GM12878 (cell line): ENCODE measurements at regions not wholly inside any gene's neighbourhood (a gene's known extent, or its start where the extent isn't known, plus 50 kb on each side); places are given as distances from the start of the nearest gene placed in this dataset.

Source experiments
- ATAC-seq: fragments of 200-7000 bp; cut with Tn5 transposase; 3 replicates; pipeline ENCODE4 v1.9.1; 2020; ENCODE audit warnings: mild to moderate bottlenecking, moderate library complexity
- BruUV-seq: library from RNA; stranded (reverse); fragments of 400-500 nt; replicated peaks from 2 replicates; lab custom pipeline; 2021; lab: Mats Ljungman, UMichigan
- CTCF ChIA-PET: fragments of 300-600 bp; sonication (Branson Sonifier 250); formaldehyde crosslinking; extraction: SDS; loops from one replicate; lab custom pipeline; 2021; ENCODE audit warnings: inconsistent platforms; lab: Yijun Ruan, JAX
- POLR2A ChIA-PET: fragments of 350-600 bp; formaldehyde crosslinking; extraction: SDS; loops from one replicate; lab custom pipeline; 2021; ENCODE audit warnings: inconsistent platforms; lab: Charles Lee
- RAD21 ChIA-PET: fragments of 300-600 bp; sonication (Branson Sonifier 250); formaldehyde crosslinking; loops from one replicate; lab custom pipeline; 2023; ENCODE audit warnings: antibody characterized with exemption; ENCODE audit not compliant: unreplicated experiment; lab: Charles Lee
- SMC1A ChIA-PET: fragments of 300-600 bp; sonication (Branson Sonifier 250); formaldehyde crosslinking; loops from one replicate; lab custom pipeline; 2023; ENCODE audit not compliant: unreplicated experiment, uncharacterized antibody; lab: Charles Lee
- DNase-seq: peaks from one replicate; pipeline ENCODE4 v3.0.0-alpha.2; 2011; ENCODE audit warnings: low read depth, low spot score
- FAIRE-seq: peaks from 3 replicates; lab custom pipeline; 2011; peaks lifted over from hg19 to GRCh38; lab: Jason Lieb, UNC
- H2AFZ ChIP-seq: 2 replicates; pipeline ENCODE4 v1.6.0; 2011; ENCODE audit warnings: low read depth, low read length, control low read depth; ENCODE audit not compliant: control insufficient read depth
- H3K27ac ChIP-seq: 2 replicates; pipeline ENCODE4 v1.5.1; 2011; ENCODE audit warnings: control low read depth; ENCODE audit not compliant: control insufficient read depth, insufficient read depth
- H3K27me3 ChIP-seq, 2 experiments: replicated peaks in 1 of 2; 2 replicates each; pipeline versions ENCODE4 v1.6.0 to v1.6.1; 2011; ENCODE audit warnings: low read length in 1 of 2; ENCODE audit not compliant: control insufficient read depth in 2 of 2, insufficient read depth in 2 of 2
- H3K36me3 ChIP-seq, 2 experiments: 2 replicates each; pipeline ENCODE4 v1.5.1; 2011; ENCODE audit warnings: low read length in 1 of 2; ENCODE audit not compliant: control insufficient read depth in 2 of 2, insufficient read depth in 2 of 2
- H3K4me1 ChIP-seq: 2 replicates; pipeline ENCODE4 v1.6.1; 2011; ENCODE audit warnings: mild to moderate bottlenecking, low read length, moderate library complexity, mixed read lengths; ENCODE audit not compliant: control insufficient read depth, insufficient read depth
- H3K4me2 ChIP-seq: 2 replicates; pipeline ENCODE4 v1.6.0; 2011; ENCODE audit warnings: control low read depth; ENCODE audit not compliant: control insufficient read depth, insufficient read depth
- H3K4me3 ChIP-seq: fragments of 200-600 bp; sonication (generic); 2 replicates; pipeline ENCODE4 v1.5.1; 2016
- H3K79me2 ChIP-seq: 2 replicates; pipeline ENCODE4 v1.6.0; 2011; ENCODE audit warnings: low read length; ENCODE audit not compliant: control insufficient read depth, insufficient read depth
- H3K9ac ChIP-seq: 2 replicates; pipeline ENCODE4 v1.8.0; 2011; ENCODE audit warnings: low read length, control low read depth, mixed read lengths; ENCODE audit not compliant: control insufficient read depth, insufficient read depth
- H3K9me3 ChIP-seq: replicated peaks from 3 replicates; pipeline ENCODE4 v1.5.1; 2011; ENCODE audit warnings: mild to moderate bottlenecking, low read length; ENCODE audit not compliant: control insufficient read depth, insufficient read depth
- H4K20me1 ChIP-seq: 2 replicates; pipeline ENCODE4 v1.6.0; 2011; ENCODE audit not compliant: control insufficient read depth, insufficient read depth
- CREB1 ChIP-seq: IDR thresholded peaks from 2 replicates; pipeline ENCODE4 v1.6.1; 2012; ENCODE audit warnings: low read depth, mild to moderate bottlenecking, inconsistent platforms
- HDAC2 ChIP-seq: fragments of 200-600 bp; sonication (generic); IDR thresholded peaks from 2 replicates; pipeline ENCODE4 v1.6.1; 2017
- IKZF2 ChIP-seq, 2 experiments: fragments of 450-650 bp; IDR thresholded peaks; 2 replicates each; pipeline ENCODE4 v1.6.1; 2017; ENCODE audit warnings: mild to moderate bottlenecking in 2 of 2, moderate library complexity in 2 of 2
- NR2C2 ChIP-seq: IDR thresholded peaks from 2 replicates; pipeline ENCODE4 v1.6.1; 2011; ENCODE audit warnings: borderline replicate concordance, low read depth; ENCODE audit not compliant: control insufficient read depth, insufficient read length
- POU2F2 ChIP-seq: IDR thresholded peaks from 3 replicates; pipeline ENCODE4 v1.6.1; 2011; ENCODE audit warnings: low read depth, mild to moderate bottlenecking, low read length, borderline replicate concordance
- RB1 ChIP-seq: fragments of 450-650 bp; formaldehyde crosslinking; IDR thresholded peaks from 2 replicates; pipeline ENCODE4 v1.6.1; 2017; ENCODE audit warnings: mild to moderate bottlenecking, borderline replicate concordance
- WRNIP1 ChIP-seq: IDR thresholded peaks from 2 replicates; pipeline ENCODE4 v1.6.1; 2011; ENCODE audit warnings: low read depth, low read length, improper control_type of control experiment, borderline replicate concordance
- ZBTB33 ChIP-seq: fragments of 450-650 bp; IDR thresholded peaks from 2 replicates; pipeline ENCODE4 v1.6.1; 2017; ENCODE audit warnings: mild to moderate bottlenecking
- WGBS: methylation state at CpG from one replicate; pipeline ENCODE4 v1.1.6; 2016; ENCODE audit warnings: low lambda C conversion rate; ENCODE audit not compliant: insufficient replicate concordance, insufficient coverage; ENCODE audit errors: missing lambda C conversion rate; 5-methylcytosine and 5-hydroxymethylcytosine counted together
- in situ Hi-C: fragments of 300-500 bp; cut with MboI; formaldehyde crosslinking; loops from 9 replicates; pipeline ENCODE4 v1.14.3; 2018; ENCODE audit warnings: mixed read lengths
- intact Hi-C: fragments of 100-400 bp; cut with micrococcal nuclease; formaldehyde crosslinking; loops from one replicate; pipeline ENCODE4 v1.14.2; 2022; ENCODE audit not compliant: unreplicated experiment
- TF ChIP-seq, protein P1 (sequence below): IDR thresholded peaks from 2 replicates; pipeline ENCODE4 v1.6.1; 2012; ENCODE audit warnings: mild to moderate bottlenecking, low read depth, low read length
- TF ChIP-seq, protein P2 (sequence below): fragments of 150-350 bp; IDR thresholded peaks from 2 replicates; pipeline ENCODE4 v1.6.1; 2014; ENCODE audit warnings: mild to moderate bottlenecking, low read depth, low read length

DNA sequence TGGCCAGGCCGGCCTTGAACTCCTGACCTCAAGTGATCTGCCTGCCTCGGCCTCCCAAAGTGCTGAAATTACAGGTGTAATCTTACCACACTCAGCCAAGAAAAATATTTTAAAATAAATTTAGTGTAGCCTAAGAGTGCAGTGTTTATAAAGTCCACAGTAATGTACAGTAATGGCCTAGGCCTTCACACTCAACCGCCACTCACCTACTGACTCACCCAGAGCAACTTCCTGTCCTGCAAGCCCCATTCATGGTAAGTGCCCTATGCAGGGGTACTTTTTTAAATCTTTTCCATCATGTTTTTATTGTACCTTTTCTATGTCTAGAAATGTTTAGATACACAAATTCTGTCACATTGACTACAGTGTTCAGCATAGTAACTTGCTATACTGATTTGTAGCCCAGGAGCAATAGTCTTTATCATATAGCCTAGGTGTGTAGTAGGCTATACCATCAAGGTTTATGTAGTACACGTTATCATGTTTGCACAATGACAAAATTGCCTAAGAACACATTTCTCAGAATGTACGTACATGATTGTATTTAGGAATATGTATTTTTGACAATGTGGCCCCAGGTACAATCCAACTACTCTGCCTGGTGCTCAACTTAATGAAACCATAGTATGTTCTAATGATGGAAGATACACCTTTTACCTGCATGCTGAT, 455.2 kb downstream of the PCDH7 start:
- H3K4me2 ChIP-seq, result no peak overlapping the region
- ChIA-PET POLR2A (no interaction called here), RAD21 (interaction anchor here (0.5 kb wide), 1 partner anchor 91 kb away, joined by 6 read pairs; no protein-coding TSS in a partner anchor), SMC1A (interaction anchor here (0.6 kb wide), 1 partner anchor 393 kb away, joined by 3 read pairs; no protein-coding TSS in a partner anchor), CTCF (no interaction called here)
- no TSS peak for BruUV-seq
- H3K27ac ChIP-seq, result no peak overlapping the region
- H3K9ac ChIP-seq, result no peak overlapping the region
- no peaks in the 10 kb centered on the region for H4K20me1 ChIP-seq
- no peaks in the 10 kb centered on the region for H3K4me1 ChIP-seq
- H3K27me3 ChIP-seq, result no peaks in the 10 kb centered on the region
- H2AFZ ChIP-seq, result no peak overlapping the region
- 22% methylated on average over 5 of the region's 5 CpGs for WGBS
- H3K36me3 ChIP-seq, result no peaks in the 10 kb centered on the region
- FAIRE-seq (no peak), ATAC-seq (no peak), DNase-seq (no peak)
- no peaks in the 10 kb centered on the region for H3K9me3 ChIP-seq
- intact Hi-C loops (no loop called here), in situ Hi-C loops (no loop called here)
- H3K79me2 ChIP-seq, result no peaks in the 10 kb centered on the region
- no peak overlapping the region for H3K4me3 ChIP-seq
- no peak for TF ChIP-seq WRNIP1

GRCh38 chr4:31183256-31183655, 463.1 kb downstream of the PCDH7 start:
- Histone ChIP-seq H3K27me3 (no peaks in the 10 kb centered on the region), H3K9me3 (no peaks in the 10 kb centered on the region; the same call in 2 of the 3 replicates), H3K27ac (no peak overlapping the region), H3K9ac (no peak overlapping the region), H3K36me3 (no peaks in the 10 kb centered on the region), H2AFZ (no peak overlapping the region), H3K79me2 (no peaks in the 10 kb centered on the region), H3K4me2 (no peak overlapping the region), H4K20me1 (no peaks in the 10 kb centered on the region), H3K4me3 (no peak overlapping the region), H3K4me1 (no peaks in the 10 kb centered on the region)
- FAIRE-seq (no peak), DNase-seq (no peak), ATAC-seq (no peak)
- ChIA-PET CTCF (no interaction called here), POLR2A (no interaction called here), SMC1A (no interaction called here), RAD21 (no interaction called here)
- in situ Hi-C loops, result no loop called here
- BruUV-seq, result no TSS peak
- intact Hi-C loops, result no loop called here
- 36% methylated on average over 4 of the region's 4 CpGs for WGBS
- TF ChIP-seq ZBTB33 (no peak), HDAC2 (no peak), POU2F2 (no peak), IKZF2 (IDR thresholded peaks at IDR 0.05) (no peak), NR2C2 (no peak), RB1 (no peak), WRNIP1 (no peak), CREB1 (no peak)
- TF ChIP-seq, protein P1, sequence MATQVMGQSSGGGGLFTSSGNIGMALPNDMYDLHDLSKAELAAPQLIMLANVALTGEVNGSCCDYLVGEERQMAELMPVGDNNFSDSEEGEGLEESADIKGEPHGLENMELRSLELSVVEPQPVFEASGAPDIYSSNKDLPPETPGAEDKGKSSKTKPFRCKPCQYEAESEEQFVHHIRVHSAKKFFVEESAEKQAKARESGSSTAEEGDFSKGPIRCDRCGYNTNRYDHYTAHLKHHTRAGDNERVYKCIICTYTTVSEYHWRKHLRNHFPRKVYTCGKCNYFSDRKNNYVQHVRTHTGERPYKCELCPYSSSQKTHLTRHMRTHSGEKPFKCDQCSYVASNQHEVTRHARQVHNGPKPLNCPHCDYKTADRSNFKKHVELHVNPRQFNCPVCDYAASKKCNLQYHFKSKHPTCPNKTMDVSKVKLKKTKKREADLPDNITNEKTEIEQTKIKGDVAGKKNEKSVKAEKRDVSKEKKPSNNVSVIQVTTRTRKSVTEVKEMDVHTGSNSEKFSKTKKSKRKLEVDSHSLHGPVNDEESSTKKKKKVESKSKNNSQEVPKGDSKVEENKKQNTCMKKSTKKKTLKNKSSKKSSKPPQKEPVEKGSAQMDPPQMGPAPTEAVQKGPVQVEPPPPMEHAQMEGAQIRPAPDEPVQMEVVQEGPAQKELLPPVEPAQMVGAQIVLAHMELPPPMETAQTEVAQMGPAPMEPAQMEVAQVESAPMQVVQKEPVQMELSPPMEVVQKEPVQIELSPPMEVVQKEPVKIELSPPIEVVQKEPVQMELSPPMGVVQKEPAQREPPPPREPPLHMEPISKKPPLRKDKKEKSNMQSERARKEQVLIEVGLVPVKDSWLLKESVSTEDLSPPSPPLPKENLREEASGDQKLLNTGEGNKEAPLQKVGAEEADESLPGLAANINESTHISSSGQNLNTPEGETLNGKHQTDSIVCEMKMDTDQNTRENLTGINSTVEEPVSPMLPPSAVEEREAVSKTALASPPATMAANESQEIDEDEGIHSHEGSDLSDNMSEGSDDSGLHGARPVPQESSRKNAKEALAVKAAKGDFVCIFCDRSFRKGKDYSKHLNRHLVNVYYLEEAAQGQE, result no peak
- TF ChIP-seq, protein P2, sequence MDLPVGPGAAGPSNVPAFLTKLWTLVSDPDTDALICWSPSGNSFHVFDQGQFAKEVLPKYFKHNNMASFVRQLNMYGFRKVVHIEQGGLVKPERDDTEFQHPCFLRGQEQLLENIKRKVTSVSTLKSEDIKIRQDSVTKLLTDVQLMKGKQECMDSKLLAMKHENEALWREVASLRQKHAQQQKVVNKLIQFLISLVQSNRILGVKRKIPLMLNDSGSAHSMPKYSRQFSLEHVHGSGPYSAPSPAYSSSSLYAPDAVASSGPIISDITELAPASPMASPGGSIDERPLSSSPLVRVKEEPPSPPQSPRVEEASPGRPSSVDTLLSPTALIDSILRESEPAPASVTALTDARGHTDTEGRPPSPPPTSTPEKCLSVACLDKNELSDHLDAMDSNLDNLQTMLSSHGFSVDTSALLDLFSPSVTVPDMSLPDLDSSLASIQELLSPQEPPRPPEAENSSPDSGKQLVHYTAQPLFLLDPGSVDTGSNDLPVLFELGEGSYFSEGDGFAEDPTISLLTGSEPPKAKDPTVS, result no peak
